Bronchial epithelial cell (primary cell): ENCODE measurements at regions not wholly inside any gene's neighbourhood (a gene's known extent, or its start where the extent isn't known, plus 50 kb on each side); places are given as distances from the start of the nearest gene placed in this dataset.

Source experiments
- DNase-seq: peaks from one replicate; pipeline ENCODE4 v3.0.0-alpha.2; 2010; ENCODE audit warnings: low read depth
- FAIRE-seq: peaks from 2 replicates; lab custom pipeline; 2011; peaks lifted over from hg19 to GRCh38; lab: Jason Lieb, UNC
- H3K27me3 ChIP-seq: 2 replicates; pipeline ENCODE4 v1.5.1; 2011; ENCODE audit warnings: low read length; ENCODE audit not compliant: control insufficient read depth, insufficient read depth
- H3K36me3 ChIP-seq: 2 replicates; pipeline ENCODE4 v1.5.1; 2011; ENCODE audit warnings: low read length; ENCODE audit not compliant: control insufficient read depth, insufficient read depth
- H3K4me3 ChIP-seq: 2 replicates; pipeline ENCODE4 v1.5.1; 2011; ENCODE audit warnings: mild to moderate bottlenecking, low read depth, low read length, control low read depth
- CTCF ChIP-seq: IDR thresholded peaks from 2 replicates; pipeline ENCODE4 v1.5.1; 2011; ENCODE audit warnings: mild to moderate bottlenecking, moderate library complexity, low read length, control low read depth, inconsistent platforms; ENCODE audit not compliant: insufficient read depth, severe bottlenecking

GRCh38 chr4:174586651-174587050 lies 64.4 kb upstream of the HPGD start:
- Histone ChIP-seq H3K36me3 (no peaks in the 10 kb centered on the region), H3K27me3 (no peaks in the 10 kb centered on the region), H3K4me3 (no peak overlapping the region)
- DNase-seq (no peak), FAIRE-seq (no peak)
- TF ChIP-seq CTCF, result no peak

GRCh38 chr4:174583056-174583455 lies 60.8 kb upstream of the HPGD start:
- no peak for TF ChIP-seq CTCF
- Histone ChIP-seq H3K27me3 (no peaks in the 10 kb centered on the region), H3K4me3 (no peak overlapping the region), H3K36me3 (no peaks in the 10 kb centered on the region)
- DNase-seq (no peak), FAIRE-seq (no peak)

- Histone ChIP-seq H3K36me3 (no peaks in the 10 kb centered on the region), H3K4me3 (no peak overlapping the region), H3K27me3 (no peaks in the 10 kb centered on the region)
- TF ChIP-seq CTCF, result no peak
- no peak for FAIRE-seq
- DNase-seq, result no peak
Observed at GRCh38 chr4:174582463-174582862, 60.2 kb upstream of the HPGD start.

- no peaks in the 10 kb centered on the region for H3K27me3 ChIP-seq
- no peak for FAIRE-seq
- H3K4me3 ChIP-seq, result no peak overlapping the region
- TF ChIP-seq CTCF, result no peak
- no peaks in the 10 kb centered on the region for H3K36me3 ChIP-seq
- no peak for DNase-seq
Observed at GRCh38 chr4:174581901-174582300, 59.6 kb upstream of the HPGD start.

GRCh38 chr4:174580597-174580996 lies 58.3 kb upstream of the HPGD start:
- no peak for FAIRE-seq
- H3K36me3 ChIP-seq, result no peaks in the 10 kb centered on the region
- no peak for TF ChIP-seq CTCF
- H3K27me3 ChIP-seq, result no peaks in the 10 kb centered on the region
- no peak overlapping the region for H3K4me3 ChIP-seq
- DNase-seq, result peak; percentile 44

GRCh38 chr4:174579421-174579820 lies 57.1 kb upstream of the HPGD start:
- DNase-seq (no peak), FAIRE-seq (no peak)
- Histone ChIP-seq H3K27me3 (no peaks in the 10 kb centered on the region), H3K4me3 (no peak overlapping the region), H3K36me3 (no peaks in the 10 kb centered on the region)
- no peak for TF ChIP-seq CTCF
